ENCODE measurements at regions not wholly inside any gene's neighbourhood (a gene's known extent, or its start where the extent isn't known, plus 50 kb on each side); places are given as distances from the start of the nearest gene placed in this dataset.
"Not testable (repeated sequence)": the region's sequence is repeated elsewhere in the genome, so short reads cannot be mapped to it uniquely, and the experiment has no call there.

GRCh38 chr15:69554279-69554961 is 101.8 kb downstream of the RPLP1 start:
- DNase-seq, result peak; percentile 89

- DNase-seq, result peak; percentile 18
Observed at GRCh38 chr15:69555080-69555479, 102.5 kb downstream of the RPLP1 start.

- DNase-seq, result no peak
Observed at GRCh38 chr15:69556344-69556743, 103.7 kb downstream of the RPLP1 start.

- DNase-seq, result no peak
Observed at GRCh38 chr15:69557020-69557706, 104.5 kb downstream of the RPLP1 start.

- peak; percentile 16 for DNase-seq
Observed at GRCh38 chr15:69557707-69558409, 105.2 kb downstream of the RPLP1 start.

- no peak for DNase-seq
Observed at GRCh38 chr15:69559440-69560190, 107.0 kb downstream of the RPLP1 start.

GRCh38 chr15:69561071-69561784 is 108.6 kb downstream of the RPLP1 start:
- DNase-seq, result peak; percentile 65

GRCh38 chr15:69562116-69562515 is 109.5 kb downstream of the RPLP1 start:
- peak; percentile 57 for DNase-seq

- DNase-seq, result peak; percentile 68
Observed at GRCh38 chr15:69562564-69562963, 109.9 kb downstream of the RPLP1 start.

GRCh38 chr15:69565066-69565655 is 112.5 kb downstream of the RPLP1 start:
- DNase-seq, result no peak

- DNase-seq, result not testable (repeated sequence)
Observed at GRCh38 chr15:69567238-69567760, 114.7 kb downstream of the RPLP1 start.

- DNase-seq, result no peak
Observed at GRCh38 chr15:69568173-69569009, 115.8 kb downstream of the RPLP1 start.

- no peak for DNase-seq
Observed at GRCh38 chr15:69570454-69570853, 117.8 kb downstream of the RPLP1 start.

GRCh38 chr15:69570997-69571396 is 118.4 kb downstream of the RPLP1 start:
- DNase-seq, result no peak

GRCh38 chr15:69573278-69573677 is 120.7 kb downstream of the RPLP1 start:
- DNase-seq, result not testable (repeated sequence)

- DNase-seq, result no peak
Observed at GRCh38 chr15:69573815-69574475, 121.3 kb downstream of the RPLP1 start.

GRCh38 chr15:69574506-69574905 is 121.9 kb downstream of the RPLP1 start:
- DNase-seq, result no peak

- no peak for DNase-seq
Observed at GRCh38 chr15:69575387-69575786, 122.8 kb downstream of the RPLP1 start.

- peak; percentile 26 for DNase-seq
Observed at GRCh38 chr15:69576035-69576526, 123.5 kb downstream of the RPLP1 start.

- DNase-seq, result peak; percentile 35
Observed at GRCh38 chr15:69576948-69577351, 124.3 kb downstream of the RPLP1 start.

All from NCI-H2029 treated with DMSO at 0.1 percent for 48 hours (cell line).